Heart right ventricle (tissue), 16 donors: ENCODE measurements at regions not wholly inside any gene's neighbourhood (a gene's known extent, or its start where the extent isn't known, plus 50 kb on each side); places are given as distances from the start of the nearest gene placed in this dataset.
A peak's percentile ranks its signal among the peaks of the same experiment; 100 is the strongest.

ENCODE experiments used
- ATAC-seq, 8 donors: fragments of 200-7000 bp; cut with Tn5 transposase; one replicate each; pipeline ENCODE4 v1.9.1; 2020; ENCODE audit warnings: mild to moderate bottlenecking in 8 of 8, moderate library complexity in 8 of 8, moderate number of reproducible peaks in 1 of 8
- DNase-seq, 2 donors: peaks; one replicate each; pipeline ENCODE4 v3.0.0-alpha.2; 2020
- H3K27ac ChIP-seq, 10 donors: fragments of 200-600 bp; sonication (generic) in 2 of 10; one replicate each; pipeline versions ENCODE4 v1.5.0 to v1.8.0; 2020 to 2022; ENCODE audit warnings: mild to moderate bottlenecking in 3 of 10
- H3K27me3 ChIP-seq, 7 donors: fragments of 200-600 bp; one replicate each; pipeline ENCODE4 v1.8.0; 2021 to 2022; ENCODE audit warnings: mild to moderate bottlenecking in 2 of 7
- H3K36me3 ChIP-seq, 9 donors: fragments of 200-600 bp; sonication (generic) in 1 of 9; one replicate each; pipeline versions ENCODE4 v1.5.0 to v1.8.0; 2020 to 2022; ENCODE audit warnings: mild to moderate bottlenecking in 2 of 9
- H3K4me1 ChIP-seq, 9 donors: fragments of 200-600 bp; sonication (generic) in 1 of 9; one replicate each; pipeline versions ENCODE4 v1.5.0 to v1.8.0; 2020 to 2022; ENCODE audit warnings: mild to moderate bottlenecking in 4 of 9
- H3K4me3 ChIP-seq, 10 donors: fragments of 200-600 bp; sonication (generic) in 2 of 10; one replicate each; pipeline versions ENCODE4 v1.5.0 to v1.8.0; 2020 to 2022; ENCODE audit warnings: mild to moderate bottlenecking in 7 of 10, moderate library complexity in 2 of 10
- H3K9me3 ChIP-seq, 11 donors: fragments of 200-600 bp in 10 of 11; sonication (generic) in 2 of 11; one replicate each; pipeline versions ENCODE4 v1.5.0 to v1.8.0; 2013 to 2022; ENCODE audit warnings: mild to moderate bottlenecking in 2 of 11, control low read depth in 1 of 11, moderate library complexity in 1 of 11
- WGBS, 2 donors: extraction: QIAGEN DNeasy Blood & Tissue Kit; methylation state at CpG; one replicate each; pipeline ENCODE4 v1.1.7; 2013; ENCODE audit warnings: inconsistent platforms in 1 of 2; 5-methylcytosine and 5-hydroxymethylcytosine counted together
- intact Hi-C, 10 donors: fragments of 100-400 bp; cut with DNase I; formaldehyde crosslinking; loops; one replicate each; pipeline versions ENCODE4 v1.11.1 to v1.14.2; 2022
- TF ChIP-seq, protein P1 (sequence below), 9 donors: fragments of 200-600 bp; sonication (generic) in 2 of 9; IDR thresholded peaks; one replicate each; pipeline versions ENCODE4 v1.5.0 to v1.8.0; 2021 to 2022; ENCODE audit warnings: antibody characterized with exemption in 9 of 9, mild to moderate bottlenecking in 5 of 9, moderate library complexity in 1 of 9
- donor health status: Arrhythmogenic right ventricular cardiomyopathy.
- donor health status: ischemic (EF 13 %, LVEDD 7.1; RV severe dilation, severe dysfunction).
- donor health status: healthy with polysubstance abuse.
- donor health status: DM: no; HTN: yes; CAD: no.
- donor health status: DM: no; HTN: no; CAD: no.
- donor health status: ischemic (EF 25% LVEDD 6.9; RV normal size, moderate dysfunction).
- donor health status: ischemic (EF 25% LVEDD 5.7; RV mildly dilated, moderate dysfunction).
- donor health status: healthy.
- donor health status: DM: yes; HTN: yes; CAD: no.
- donor health status: Ischemic cardiomyopathy.
- donor health status: ischemic (EF 35%, LVEDD 5.7; RV mildly dilated, moderate dysfunction).
- donor health status: nonischemic (EF 11% LVEDD 7.7; RV severe dilation, severe dysfunction).
- donor health status: DM: yes; HTN: yes; CAD: no.
- donor health status: PGD.
- donor health status: ischemic (EF 29% LVEDD 5.4; RV normal size, mild dysfunction).
- donor health status: nonischemic (EF 23%, LVEDD 6.1; RV moderate dilation, normal function).

DNA sequence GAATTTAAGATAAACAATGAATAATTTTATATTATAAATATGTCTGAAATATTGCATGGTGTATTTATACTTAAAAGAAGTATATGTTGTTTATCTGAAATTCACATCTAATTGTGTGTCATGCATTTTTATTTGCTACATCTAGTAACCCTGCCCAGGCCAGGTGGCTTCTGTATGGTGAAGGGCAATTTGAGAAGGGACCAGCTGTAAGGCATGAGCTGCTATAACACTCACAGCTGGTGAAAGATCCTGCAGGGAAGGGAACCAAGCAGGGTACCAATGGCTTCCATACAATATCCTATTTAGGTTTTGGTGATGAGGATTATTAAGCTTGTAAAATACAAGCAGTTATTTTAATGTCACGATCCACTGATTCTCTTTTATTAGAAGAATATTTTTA lies 921.8 kb upstream of the GJE1 start:
- Histone ChIP-seq H3K4me1 (peaks cover 0 to 5% (median 0%) of the 10 kb centered on the region in 9 donors), H3K27me3 (no peaks in the 10 kb centered on the region), H3K9me3 (peaks cover 0 to 4% (median 0%) of the 10 kb centered on the region in 11 donors), H3K27ac (no peak overlapping the region), H3K36me3 (no peaks in the 10 kb centered on the region), H3K4me3 (no peak overlapping the region)
- intact Hi-C loops = no loop called here
- TF ChIP-seq, protein P1, sequence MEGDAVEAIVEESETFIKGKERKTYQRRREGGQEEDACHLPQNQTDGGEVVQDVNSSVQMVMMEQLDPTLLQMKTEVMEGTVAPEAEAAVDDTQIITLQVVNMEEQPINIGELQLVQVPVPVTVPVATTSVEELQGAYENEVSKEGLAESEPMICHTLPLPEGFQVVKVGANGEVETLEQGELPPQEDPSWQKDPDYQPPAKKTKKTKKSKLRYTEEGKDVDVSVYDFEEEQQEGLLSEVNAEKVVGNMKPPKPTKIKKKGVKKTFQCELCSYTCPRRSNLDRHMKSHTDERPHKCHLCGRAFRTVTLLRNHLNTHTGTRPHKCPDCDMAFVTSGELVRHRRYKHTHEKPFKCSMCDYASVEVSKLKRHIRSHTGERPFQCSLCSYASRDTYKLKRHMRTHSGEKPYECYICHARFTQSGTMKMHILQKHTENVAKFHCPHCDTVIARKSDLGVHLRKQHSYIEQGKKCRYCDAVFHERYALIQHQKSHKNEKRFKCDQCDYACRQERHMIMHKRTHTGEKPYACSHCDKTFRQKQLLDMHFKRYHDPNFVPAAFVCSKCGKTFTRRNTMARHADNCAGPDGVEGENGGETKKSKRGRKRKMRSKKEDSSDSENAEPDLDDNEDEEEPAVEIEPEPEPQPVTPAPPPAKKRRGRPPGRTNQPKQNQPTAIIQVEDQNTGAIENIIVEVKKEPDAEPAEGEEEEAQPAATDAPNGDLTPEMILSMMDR (IDR thresholded peaks at IDR 0.05) = no peak
- ATAC-seq (no peak), DNase-seq (no peak)
- 0 to 42% methylated on average over 1 of the region's 1 CpG for WGBS, 2 donors

DNA sequence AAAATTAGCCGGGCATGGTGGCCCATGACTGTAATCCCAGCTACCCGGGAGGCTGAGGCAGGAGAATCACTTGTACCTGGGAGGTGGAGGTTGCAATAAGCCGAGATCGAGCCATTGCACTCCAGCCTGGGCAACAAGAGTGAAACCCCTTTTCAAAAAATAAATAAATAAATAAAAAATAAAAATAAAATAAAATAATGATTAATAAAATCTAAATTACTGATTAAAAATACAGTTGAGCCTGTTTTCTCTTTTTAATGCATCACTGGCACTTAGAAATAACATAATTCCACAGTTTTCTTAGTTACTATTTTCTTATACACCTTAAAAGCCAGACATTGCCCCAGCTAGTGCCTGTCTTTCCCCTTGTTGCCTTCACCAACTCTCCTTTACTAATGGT lies 922.8 kb upstream of the GJE1 start:
- ATAC-seq = no peak
- Histone ChIP-seq H3K27ac (no peak overlapping the region), H3K36me3 (no peaks in the 10 kb centered on the region), H3K4me3 (no peak overlapping the region), H3K4me1 (peaks cover 0 to 5% (median 0%) of the 10 kb centered on the region in 9 donors), H3K27me3 (no peaks in the 10 kb centered on the region), H3K9me3 (peaks cover 0 to 10% (median 0%) of the 10 kb centered on the region in 11 donors)
- intact Hi-C loops = no loop called here
- DNase-seq = no peak
- 88 to 97% methylated on average over 4 of the region's 4 CpGs for WGBS, 2 donors
- TF ChIP-seq, protein P1 (IDR thresholded peaks at IDR 0.05) = no peak

DNA sequence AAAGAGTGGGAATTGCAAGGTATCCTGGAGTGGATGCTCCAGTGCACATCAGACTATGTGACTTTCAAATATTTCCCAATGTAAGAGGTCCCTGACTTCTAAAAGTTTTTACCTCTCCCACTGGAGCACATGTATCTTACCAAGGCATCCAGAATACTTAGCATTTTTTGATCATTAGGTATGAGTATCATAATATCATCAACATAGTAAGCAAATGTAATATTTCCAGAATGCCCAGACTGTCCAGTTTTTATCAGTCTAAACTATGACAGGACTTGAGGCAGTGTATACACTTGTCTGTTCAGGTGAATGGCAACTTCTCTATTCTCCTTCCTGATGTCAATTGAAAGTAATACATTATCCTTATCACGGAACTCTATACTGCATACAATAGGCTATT lies 924.6 kb upstream of the GJE1 start:
- Histone ChIP-seq H3K9me3 (peaks cover 0 to 15% (median 0%) of the 10 kb centered on the region in 11 donors), H3K4me3 (no peak overlapping the region), H3K4me1 (peaks cover 0 to 5% (median 0%) of the 10 kb centered on the region in 9 donors), H3K27ac (no peak overlapping the region), H3K36me3 (no peaks in the 10 kb centered on the region), H3K27me3 (no peaks in the 10 kb centered on the region)
- no peak for DNase-seq
- TF ChIP-seq, protein P1 (IDR thresholded peaks at IDR 0.05) = no peak
- 90 to 100% methylated on average over 1 of the region's 1 CpG for WGBS, 2 donors
- no peak for ATAC-seq
- intact Hi-C loops = no loop called here

DNA sequence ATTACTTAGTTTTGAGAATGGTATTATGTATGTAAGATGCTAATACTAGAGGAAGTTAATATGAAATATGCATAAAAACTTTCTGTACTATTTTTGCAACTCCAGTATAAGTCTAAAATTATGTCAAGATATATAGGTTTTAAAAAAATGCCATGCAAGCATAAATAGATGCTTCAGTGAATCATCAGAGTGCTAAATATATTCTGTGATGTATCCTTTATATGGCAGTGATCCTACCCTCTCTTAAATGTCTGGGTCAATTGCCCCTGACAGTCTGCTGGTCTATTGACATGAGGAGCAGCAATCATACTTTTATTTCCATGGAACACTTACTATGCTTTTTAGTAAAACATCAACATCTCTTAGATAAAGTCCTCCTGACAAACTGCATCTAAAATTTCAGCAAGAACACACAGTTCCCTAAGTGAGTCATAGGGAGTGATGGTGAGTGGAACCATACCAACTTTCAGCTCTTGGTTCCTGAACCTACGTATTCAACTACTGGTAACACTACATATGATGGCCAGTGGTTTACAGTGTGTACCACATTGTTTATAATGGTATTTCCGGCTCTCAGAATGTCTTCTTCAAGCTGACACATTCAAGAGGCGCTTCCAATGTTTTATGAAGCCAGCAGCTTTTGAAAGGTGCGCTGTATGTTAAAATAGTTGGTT lies 928.7 kb upstream of the GJE1 start:
- intact Hi-C loops = no loop called here
- ATAC-seq = peak in 3 of 8 donors; percentile 50 to 52 (median 51)
- TF ChIP-seq, protein P1 (IDR thresholded peaks at IDR 0.05) = no peak

More for the DNA sequence above, 928.7 kb upstream of the GJE1 start:
- H3K36me3 ChIP-seq = no peaks in the 10 kb centered on the region
- no peak overlapping the region for H3K27ac ChIP-seq
- no peak overlapping the region for H3K4me3 ChIP-seq
- WGBS, 2 donors = 86 to 96% methylated on average over 4 of the region's 4 CpGs
- H3K4me1 ChIP-seq = no peaks in the 10 kb centered on the region
- H3K9me3 ChIP-seq = peaks cover 0 to 15% (median 0%) of the 10 kb centered on the region in 11 donors
- H3K27me3 ChIP-seq = no peaks in the 10 kb centered on the region
- DNase-seq = no peak
